Kidney (tissue), 13 donors: ENCODE measurements at regions not wholly inside any gene's neighbourhood (a gene's known extent, or its start where the extent isn't known, plus 50 kb on each side); places are given as distances from the start of the nearest gene placed in this dataset.

Source experiments
- DNase-seq, 5 donors: peaks; one replicate each; pipeline ENCODE4 v3.0.0-alpha.2; 2013 to 2020
- FAIRE-seq: peaks from 2 replicates; lab custom pipeline; 2012; peaks lifted over from hg19 to GRCh38; lab: Jason Lieb, UNC
- H3K27ac ChIP-seq, 2 donors: one replicate each; pipeline ENCODE4 v1.7.0; 2013; ENCODE audit warnings: low read depth in 2 of 2, low read length in 2 of 2, inconsistent platforms in 1 of 2
- H3K27me3 ChIP-seq: one replicate; pipeline ENCODE4 v1.7.1; 2013; ENCODE audit warnings: low read length, inconsistent platforms; ENCODE audit not compliant: control insufficient read depth, insufficient read depth
- H3K36me3 ChIP-seq, 3 donors: one replicate each; pipeline versions ENCODE4 v1.7.0 to v1.7.1; 2013; ENCODE audit warnings: low read length in 3 of 3, control low read depth in 1 of 3, inconsistent platforms in 1 of 3; ENCODE audit not compliant: insufficient read depth in 3 of 3, control insufficient read depth in 2 of 3
- H3K4me1 ChIP-seq, 3 donors: one replicate each; pipeline versions ENCODE4 v1.7.0 to v1.7.1; 2013; ENCODE audit warnings: low read length in 3 of 3, inconsistent platforms in 1 of 3, low read depth in 1 of 3; ENCODE audit not compliant: control insufficient read depth in 2 of 3, insufficient read depth in 2 of 3
- H3K4me3 ChIP-seq, 3 donors: one replicate each; pipeline versions ENCODE4 v1.7.0 to v1.8.1; 2013; ENCODE audit warnings: low read length in 3 of 3, control low read depth in 1 of 3, inconsistent platforms in 1 of 3
- H3K9ac ChIP-seq, 3 donors: one replicate each; pipeline versions ENCODE4 v1.7.0 to v1.7.1; 2013; ENCODE audit warnings: low read length in 3 of 3, control low read depth in 1 of 3, inconsistent platforms in 1 of 3
- H3K9me3 ChIP-seq, 3 donors: one replicate each; pipeline versions ENCODE4 v1.7.0 to v1.7.1; 2013; ENCODE audit warnings: low read length in 3 of 3, control low read depth in 1 of 3, inconsistent platforms in 1 of 3; ENCODE audit not compliant: control insufficient read depth in 2 of 3, insufficient read depth in 1 of 3
- intact Hi-C: fragments of 100-400 bp; cut with DNase I; formaldehyde crosslinking; loops from one replicate; pipeline ENCODE4 v1.11.1; 2022
- TF ChIP-seq, protein P1 (sequence below): IDR thresholded peaks from 3 replicates; pipeline ENCODE4 v1.5.1; 2012; ENCODE audit warnings: mild to moderate bottlenecking, moderate library complexity, borderline replicate concordance; ENCODE audit not compliant: insufficient read depth; ENCODE audit errors: extremely low read depth
- donor health status: control.
- donor health status: control.
- donor health status: control.
- donor health status: control.
- donor health status: control.
- donor health status: DM: yes; HTN: yes; CAD: no.
- donor health status: Normal renal cell carcinoma (clear cell type).

DNA sequence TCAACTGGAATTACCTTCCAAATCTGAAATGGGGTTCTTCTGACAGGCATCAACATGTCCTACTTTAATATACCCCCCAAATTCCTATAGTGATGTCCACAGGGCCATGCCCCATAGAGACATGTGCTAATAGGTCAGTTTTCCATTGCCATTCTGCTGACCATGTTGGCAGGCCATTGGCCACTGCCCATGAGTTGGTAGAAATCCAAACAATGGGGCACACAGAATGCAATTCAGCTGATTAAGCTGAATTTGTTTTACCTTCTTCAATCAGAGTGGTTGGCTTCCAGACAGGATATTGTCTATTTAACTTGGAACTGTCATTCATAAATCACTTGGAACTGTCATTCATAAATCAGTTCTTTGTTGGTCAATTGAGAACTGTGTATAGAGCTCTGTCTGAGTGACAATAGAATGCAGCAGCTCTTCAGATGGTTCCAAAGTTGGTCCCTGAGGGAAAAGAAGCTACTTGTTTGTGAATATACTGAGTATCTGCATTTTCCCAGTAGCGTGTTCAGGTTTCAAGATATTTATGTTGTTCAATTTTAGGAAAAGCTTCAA is 336.9 kb downstream of the DRD1 start:
- no peak for DNase-seq
- no peak for FAIRE-seq
- Histone ChIP-seq H3K9ac (no peak overlapping the region), H3K27ac (no peak overlapping the region), H3K36me3 (no peaks in the 10 kb centered on the region), H3K9me3 (peaks cover 0 to 3% (median 0%) of the 10 kb centered on the region in 3 donors), H3K27me3 (no peaks in the 10 kb centered on the region), H3K4me3 (no peak overlapping the region), H3K4me1 (no peaks in the 10 kb centered on the region)
- intact Hi-C loops = no loop called here
- TF ChIP-seq, protein P1, sequence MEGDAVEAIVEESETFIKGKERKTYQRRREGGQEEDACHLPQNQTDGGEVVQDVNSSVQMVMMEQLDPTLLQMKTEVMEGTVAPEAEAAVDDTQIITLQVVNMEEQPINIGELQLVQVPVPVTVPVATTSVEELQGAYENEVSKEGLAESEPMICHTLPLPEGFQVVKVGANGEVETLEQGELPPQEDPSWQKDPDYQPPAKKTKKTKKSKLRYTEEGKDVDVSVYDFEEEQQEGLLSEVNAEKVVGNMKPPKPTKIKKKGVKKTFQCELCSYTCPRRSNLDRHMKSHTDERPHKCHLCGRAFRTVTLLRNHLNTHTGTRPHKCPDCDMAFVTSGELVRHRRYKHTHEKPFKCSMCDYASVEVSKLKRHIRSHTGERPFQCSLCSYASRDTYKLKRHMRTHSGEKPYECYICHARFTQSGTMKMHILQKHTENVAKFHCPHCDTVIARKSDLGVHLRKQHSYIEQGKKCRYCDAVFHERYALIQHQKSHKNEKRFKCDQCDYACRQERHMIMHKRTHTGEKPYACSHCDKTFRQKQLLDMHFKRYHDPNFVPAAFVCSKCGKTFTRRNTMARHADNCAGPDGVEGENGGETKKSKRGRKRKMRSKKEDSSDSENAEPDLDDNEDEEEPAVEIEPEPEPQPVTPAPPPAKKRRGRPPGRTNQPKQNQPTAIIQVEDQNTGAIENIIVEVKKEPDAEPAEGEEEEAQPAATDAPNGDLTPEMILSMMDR = no peak

DNA sequence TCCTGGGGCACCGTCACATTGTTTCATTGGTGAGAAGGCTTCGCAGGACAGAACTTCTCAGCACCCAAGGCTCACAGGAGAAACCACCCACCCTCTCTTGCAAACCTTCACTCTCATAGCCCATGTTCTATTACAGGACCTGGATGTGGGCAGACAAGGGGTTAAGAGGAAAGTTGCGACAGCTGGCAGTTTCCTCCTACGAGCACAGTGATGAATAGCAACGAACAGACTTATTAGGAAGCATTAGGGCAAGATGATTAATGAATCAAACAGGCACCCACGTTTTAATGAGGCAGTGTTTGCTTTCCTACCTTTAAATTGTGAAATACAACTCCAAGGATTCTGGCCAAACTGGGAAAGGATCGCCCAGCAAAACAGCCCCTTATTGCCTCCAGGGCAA is 339.3 kb downstream of the DRD1 start:
- FAIRE-seq (no peak), DNase-seq (peak in 2 of 5 donors; percentile 19 to 27)
- H3K9me3 ChIP-seq = peaks cover 0 to 3% (median 0%) of the 10 kb centered on the region in 3 donors
- intact Hi-C loops = no loop called here
- TF ChIP-seq, protein P1 = no peak
- no peaks in the 10 kb centered on the region for H3K4me1 ChIP-seq
- H3K4me3 ChIP-seq = no peak overlapping the region
- H3K27me3 ChIP-seq = no peaks in the 10 kb centered on the region
- no peaks in the 10 kb centered on the region for H3K36me3 ChIP-seq
- H3K27ac ChIP-seq = no peak overlapping the region
- no peak overlapping the region for H3K9ac ChIP-seq

DNA sequence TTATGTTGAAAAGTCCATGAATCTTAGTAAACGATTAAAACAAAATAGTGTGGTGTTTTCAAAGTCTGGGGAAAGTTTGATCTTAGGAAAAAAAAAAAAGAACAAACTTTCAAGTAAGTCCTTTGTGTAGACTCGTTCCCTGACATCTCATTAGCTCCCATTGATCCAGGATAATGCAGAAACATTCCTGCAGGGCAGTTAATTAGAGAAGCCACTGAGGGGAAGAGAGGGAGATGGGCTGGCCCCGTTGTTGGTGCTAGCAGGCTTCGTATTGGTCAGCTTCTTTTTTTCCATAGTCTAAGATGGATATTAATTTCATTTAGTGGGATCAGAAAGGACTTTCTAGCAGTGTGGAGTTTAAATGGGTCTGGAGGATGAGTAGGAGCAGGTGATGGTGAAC is 340.2 kb downstream of the DRD1 start:
- H3K4me3 ChIP-seq = no peak overlapping the region
- no peaks in the 10 kb centered on the region for H3K9me3 ChIP-seq
- intact Hi-C loops = no loop called here
- H3K9ac ChIP-seq = no peak overlapping the region
- no peaks in the 10 kb centered on the region for H3K27me3 ChIP-seq
- DNase-seq = no peak
- H3K4me1 ChIP-seq = no peaks in the 10 kb centered on the region
- no peak overlapping the region for H3K27ac ChIP-seq
- H3K36me3 ChIP-seq = no peaks in the 10 kb centered on the region
- TF ChIP-seq, protein P1 = no peak
- no peak for FAIRE-seq

DNA sequence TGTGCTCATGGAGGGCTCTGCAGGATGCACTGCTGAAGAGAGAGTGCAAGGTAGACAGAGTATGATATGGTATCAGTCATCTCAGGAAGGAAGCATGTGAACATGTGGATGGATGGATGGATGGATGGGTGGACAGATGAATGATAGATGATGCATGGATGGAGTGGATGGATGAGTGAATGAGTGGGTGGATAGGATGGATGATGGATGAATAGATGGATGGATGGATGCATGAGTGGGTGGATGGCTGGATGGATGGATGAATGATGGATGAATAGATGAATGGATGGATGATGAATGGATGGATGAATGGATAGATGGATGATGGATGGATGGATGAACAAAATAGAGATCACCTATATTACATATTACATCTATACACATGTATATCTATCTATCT is 341.3 kb downstream of the DRD1 start:
- Histone ChIP-seq H3K9me3 (no peaks in the 10 kb centered on the region), H3K27ac (no peak overlapping the region), H3K9ac (no peak overlapping the region), H3K36me3 (no peaks in the 10 kb centered on the region), H3K27me3 (no peaks in the 10 kb centered on the region), H3K4me3 (no peak overlapping the region), H3K4me1 (no peaks in the 10 kb centered on the region)
- no peak for DNase-seq
- TF ChIP-seq, protein P1 = no peak
- intact Hi-C loops = no loop called here
- FAIRE-seq = no peak
